ENCODE measurements at regions not wholly inside any gene's neighbourhood (a gene's known extent, or its start where the extent isn't known, plus 50 kb on each side); places are given as distances from the start of the nearest gene placed in this dataset.

DNA sequence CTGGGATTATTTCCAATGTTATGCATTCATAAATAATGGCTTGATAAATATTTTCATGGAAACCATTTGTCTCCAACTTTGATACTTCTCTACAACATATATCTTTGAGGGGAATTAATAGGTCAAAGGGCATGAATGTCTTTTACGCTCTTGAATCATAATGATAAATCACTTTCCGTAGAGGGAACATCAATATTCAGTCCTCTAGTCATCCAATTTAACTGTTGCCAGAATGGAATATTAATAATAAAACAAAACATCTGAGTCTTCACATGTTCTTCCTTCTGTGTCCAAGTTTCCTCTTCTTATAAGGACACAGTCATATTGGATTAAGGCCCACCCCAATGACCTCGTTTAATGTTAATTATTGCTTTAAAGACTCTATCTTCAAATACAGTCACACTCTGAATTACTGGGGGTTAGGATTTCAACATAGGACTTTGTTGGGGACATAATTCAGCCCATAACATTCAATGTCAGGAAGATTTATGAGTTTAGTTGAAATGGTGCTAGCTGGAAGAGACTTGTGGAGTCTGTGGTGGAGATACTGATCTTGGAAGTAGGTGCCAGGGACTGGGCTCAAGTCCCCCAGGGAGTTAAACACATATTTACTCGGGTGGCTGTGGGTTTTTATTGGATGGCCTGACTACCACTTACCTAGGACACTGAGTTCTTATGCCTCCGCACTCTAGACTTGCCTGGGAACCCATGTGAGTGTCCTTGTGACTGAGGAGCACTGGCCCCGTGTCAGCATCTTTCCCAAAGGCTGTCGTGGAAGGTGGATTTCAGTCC lies 85.0 kb upstream of the SEC11C start:
- TF ChIP-seq, protein P1, sequence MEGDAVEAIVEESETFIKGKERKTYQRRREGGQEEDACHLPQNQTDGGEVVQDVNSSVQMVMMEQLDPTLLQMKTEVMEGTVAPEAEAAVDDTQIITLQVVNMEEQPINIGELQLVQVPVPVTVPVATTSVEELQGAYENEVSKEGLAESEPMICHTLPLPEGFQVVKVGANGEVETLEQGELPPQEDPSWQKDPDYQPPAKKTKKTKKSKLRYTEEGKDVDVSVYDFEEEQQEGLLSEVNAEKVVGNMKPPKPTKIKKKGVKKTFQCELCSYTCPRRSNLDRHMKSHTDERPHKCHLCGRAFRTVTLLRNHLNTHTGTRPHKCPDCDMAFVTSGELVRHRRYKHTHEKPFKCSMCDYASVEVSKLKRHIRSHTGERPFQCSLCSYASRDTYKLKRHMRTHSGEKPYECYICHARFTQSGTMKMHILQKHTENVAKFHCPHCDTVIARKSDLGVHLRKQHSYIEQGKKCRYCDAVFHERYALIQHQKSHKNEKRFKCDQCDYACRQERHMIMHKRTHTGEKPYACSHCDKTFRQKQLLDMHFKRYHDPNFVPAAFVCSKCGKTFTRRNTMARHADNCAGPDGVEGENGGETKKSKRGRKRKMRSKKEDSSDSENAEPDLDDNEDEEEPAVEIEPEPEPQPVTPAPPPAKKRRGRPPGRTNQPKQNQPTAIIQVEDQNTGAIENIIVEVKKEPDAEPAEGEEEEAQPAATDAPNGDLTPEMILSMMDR (IDR thresholded peaks at IDR 0.05), result no peak
- TF ChIP-seq POLR2A (IDR thresholded peaks at IDR 0.05), result no peak

Measured in uterus (tissue), 2 donors.